Smooth muscle cell of the brain vasculature (primary cell): ENCODE measurements at regions not wholly inside any gene's neighbourhood (a gene's known extent, or its start where the extent isn't known, plus 50 kb on each side); places are given as distances from the start of the nearest gene placed in this dataset.

Experiments used
- DNase-seq: peaks from one replicate; pipeline ENCODE4 v3.0.0-alpha.2; 2012; ENCODE audit warnings: low read depth, low spot score

DNA sequence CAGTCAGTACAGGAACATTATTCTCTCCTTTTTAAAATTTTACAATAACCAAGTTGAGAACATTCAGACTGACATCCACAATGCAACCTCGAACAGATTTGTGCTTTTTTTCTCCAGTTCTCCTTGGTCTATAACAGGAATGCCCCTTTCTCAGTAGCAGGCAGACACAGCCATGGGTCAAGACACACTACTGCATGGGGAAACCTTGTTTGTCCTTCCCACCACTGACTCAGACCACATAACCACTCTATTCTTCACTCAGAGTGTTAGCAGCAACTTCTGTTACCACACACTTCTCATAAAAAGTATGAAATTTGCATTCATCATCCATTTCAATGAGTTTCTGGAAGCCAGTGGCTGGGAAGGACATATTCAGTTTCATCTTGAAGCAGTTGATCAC, 421.7 kb downstream of the ADRA2A start:
- DNase-seq, result no peak

- no peak for DNase-seq
Observed at GRCh38 chr10:111504376-111504775, 427.5 kb downstream of the ADRA2A start.

DNA sequence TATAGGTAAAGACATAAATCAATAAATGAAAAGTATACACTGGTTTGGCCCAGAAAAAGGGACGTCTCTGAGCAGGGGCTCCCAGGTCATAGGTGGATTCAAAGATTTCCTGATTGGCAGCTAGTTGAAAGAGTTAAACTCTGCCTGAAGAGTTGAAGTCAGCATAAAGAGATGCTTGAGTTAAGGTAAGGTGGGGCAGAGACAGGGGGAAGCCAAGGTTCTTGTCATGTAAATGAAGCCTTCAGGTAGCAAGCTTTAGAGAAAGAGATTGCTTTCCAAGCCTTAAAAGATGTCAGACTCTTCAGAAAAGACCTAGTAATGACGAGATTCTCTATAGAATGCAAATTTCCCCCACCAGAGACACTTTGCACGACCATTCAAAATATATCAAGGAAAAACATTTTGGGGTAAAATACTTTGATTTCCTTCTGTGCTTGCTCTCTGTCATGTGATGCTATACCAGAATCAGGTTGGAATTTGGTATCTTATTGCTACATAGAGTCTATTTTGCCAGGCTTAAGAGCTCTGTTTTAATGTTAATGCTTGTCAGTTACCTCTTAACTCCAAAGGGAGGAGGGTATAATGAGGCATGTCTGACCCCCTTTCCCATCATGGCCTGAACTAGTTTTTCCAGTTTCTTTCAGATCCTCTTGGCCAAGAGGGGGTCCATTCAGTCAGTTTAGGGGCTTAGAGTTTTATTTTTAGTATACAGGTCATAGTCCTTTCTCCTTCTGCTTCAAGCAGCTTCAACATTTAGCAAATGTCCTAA, 429.6 kb downstream of the ADRA2A start:
- no peak for DNase-seq

GRCh38 chr10:111511751-111512150, 434.9 kb downstream of the ADRA2A start:
- DNase-seq, result no peak

- DNase-seq, result no peak
Observed at GRCh38 chr10:111515264-111515663, 438.4 kb downstream of the ADRA2A start.

DNA sequence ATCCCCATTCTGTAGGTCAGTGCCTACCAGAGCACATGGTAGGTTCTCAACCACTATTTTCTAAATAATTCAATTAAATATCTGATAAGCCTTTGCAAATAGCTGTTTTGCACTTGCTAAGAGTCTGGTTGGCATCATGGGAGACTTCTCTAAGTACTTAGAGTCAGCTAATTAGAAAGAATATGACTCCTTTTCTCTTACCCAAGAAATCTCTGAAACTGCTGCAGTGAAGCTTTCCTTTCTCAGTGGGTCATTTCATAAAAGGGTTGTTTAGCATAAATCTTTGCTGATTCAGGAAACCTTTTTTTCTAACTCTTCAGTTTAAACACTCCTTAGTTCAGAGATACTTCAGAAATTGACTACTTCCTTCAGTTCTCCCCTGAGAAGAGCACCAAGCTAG, 438.9 kb downstream of the ADRA2A start:
- no peak for DNase-seq

GRCh38 chr10:111516144-111516543, 439.3 kb downstream of the ADRA2A start:
- no peak for DNase-seq

DNA sequence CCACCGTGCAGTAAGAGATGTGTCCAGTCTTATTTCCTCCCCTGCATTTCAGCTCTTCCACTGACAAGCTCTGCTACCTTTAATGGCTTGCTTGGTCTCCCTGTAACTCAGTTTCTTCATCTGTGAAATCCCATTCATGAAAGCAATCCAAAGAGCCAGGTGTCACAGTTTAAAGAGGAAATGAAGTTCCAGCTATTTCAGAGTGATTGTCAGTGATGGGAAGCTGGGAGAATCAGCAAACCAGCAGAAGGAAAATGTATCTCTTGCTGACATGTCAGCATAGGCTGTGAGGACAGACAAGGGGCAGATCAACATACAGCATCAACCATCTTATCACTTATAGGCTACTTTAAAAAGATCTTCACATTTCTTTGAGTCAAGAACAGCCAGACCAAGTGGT, 445.3 kb downstream of the ADRA2A start:
- no peak for DNase-seq

DNA sequence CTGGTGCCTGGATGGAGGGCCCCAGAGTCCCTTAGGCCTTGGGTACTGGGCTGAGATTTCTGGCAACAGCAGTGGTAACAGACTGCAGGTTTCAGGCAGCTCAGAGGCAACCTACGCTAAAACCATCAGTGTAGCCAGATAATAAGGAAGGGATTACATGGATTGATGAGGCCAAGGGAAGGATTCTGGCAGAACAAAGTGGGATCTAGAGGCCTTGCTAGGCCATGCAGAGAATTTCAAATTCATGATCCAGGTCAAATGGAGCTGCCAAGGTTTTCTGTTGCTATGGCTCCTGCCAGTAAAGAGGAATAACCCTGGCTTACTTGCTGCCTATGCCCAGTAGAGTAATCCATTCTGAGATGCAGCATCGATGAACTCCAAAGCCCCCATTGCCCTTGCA, 445.7 kb downstream of the ADRA2A start:
- no peak for DNase-seq

DNA sequence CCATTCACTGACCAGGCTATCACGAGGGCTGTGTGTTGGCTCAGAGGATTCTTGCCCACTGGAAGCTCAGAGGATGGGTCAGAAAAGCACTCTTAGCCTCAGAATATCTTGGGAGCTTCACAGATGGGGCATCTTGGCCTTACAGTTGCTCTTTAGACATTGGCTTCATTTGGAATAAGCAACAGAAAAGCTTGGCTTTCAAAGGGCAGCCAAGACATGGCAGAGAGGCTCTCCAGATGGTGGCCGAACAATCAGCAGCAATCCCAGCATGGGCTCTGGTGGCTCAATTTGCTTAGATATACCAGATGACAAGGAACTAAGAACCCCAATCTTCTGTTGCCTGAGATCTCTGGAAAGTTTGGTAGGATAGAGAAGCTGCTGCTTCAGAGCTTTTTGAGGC, 446.2 kb downstream of the ADRA2A start:
- DNase-seq, result no peak

DNA sequence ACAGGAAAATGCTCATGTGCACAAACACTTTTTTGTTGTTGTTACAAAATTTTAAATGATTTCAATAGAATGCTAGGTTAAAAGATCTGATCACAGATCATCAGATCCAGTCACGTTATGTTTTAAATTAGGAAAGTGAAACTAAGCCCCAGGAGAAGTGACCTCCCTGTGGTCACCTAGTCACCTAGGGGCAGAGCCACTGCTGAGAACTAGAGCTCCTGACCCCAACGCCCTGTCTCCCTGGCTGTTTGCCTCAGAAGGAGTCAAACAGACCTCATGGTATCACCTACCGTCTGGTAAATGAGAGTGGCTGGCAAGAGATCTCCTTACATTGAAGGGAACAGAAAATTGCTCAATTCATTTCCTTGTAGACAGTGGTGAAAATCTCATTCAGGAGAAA, 447.3 kb downstream of the ADRA2A start:
- no peak for DNase-seq

DNA sequence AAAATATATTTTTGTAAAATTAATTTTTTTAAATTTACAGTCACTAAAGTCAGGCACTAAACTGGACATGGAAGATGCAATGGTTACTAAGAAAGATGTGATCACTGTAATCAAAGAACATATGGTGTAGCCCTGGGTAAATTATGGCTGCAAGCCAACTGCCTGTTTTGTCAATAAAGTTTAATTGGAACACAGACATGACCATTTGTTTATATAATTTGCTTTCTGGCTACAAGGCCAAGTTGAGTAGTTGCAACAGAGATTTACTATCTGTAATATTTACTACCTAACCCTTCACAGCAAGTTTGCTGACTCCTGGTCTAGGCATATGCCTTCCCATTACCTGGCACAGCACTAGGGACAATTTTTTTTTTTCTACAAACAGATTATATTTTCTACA, 448.9 kb downstream of the ADRA2A start:
- DNase-seq, result no peak

DNA sequence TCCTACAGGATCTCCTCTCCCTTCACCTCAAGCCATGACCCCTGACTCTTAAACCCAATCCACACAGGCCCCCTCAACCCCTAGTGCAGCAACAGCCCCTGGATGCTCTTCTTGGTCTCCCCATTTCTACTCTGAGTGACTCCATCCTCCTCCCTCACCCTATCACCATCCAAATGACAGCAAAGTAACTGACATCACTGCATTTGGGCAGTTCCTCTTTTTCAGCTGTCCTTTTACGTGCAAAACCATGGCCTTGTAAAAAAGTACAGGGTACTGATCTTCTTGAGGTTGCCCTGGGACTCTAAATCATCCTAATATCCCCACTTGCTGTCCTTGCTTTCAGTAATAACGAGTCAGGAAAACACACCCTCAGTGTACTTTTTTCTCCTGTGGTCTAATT, 454.9 kb downstream of the ADRA2A start:
- no peak for DNase-seq

DNA sequence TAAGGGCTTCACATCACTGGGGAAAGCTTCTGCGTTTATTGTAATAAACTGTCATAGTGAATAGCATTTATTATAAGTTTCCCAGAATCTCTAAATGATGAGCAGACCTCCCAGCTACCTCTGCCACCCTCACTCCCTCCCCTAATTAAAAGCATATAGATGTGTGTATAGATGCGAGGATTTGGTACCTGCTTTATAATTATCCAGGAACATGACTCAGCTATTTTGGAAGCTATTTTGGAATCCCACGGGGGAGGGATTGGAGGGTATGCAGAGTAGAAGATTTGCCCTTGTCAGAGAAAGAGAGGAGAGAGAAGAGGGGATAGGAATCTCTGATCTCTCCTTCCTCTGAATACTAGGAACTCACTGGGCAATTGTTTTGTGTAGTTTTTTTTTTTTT, 455.3 kb downstream of the ADRA2A start:
- DNase-seq, result no peak

GRCh38 chr10:111539246-111539645, 462.4 kb downstream of the ADRA2A start:
- no peak for DNase-seq

DNA sequence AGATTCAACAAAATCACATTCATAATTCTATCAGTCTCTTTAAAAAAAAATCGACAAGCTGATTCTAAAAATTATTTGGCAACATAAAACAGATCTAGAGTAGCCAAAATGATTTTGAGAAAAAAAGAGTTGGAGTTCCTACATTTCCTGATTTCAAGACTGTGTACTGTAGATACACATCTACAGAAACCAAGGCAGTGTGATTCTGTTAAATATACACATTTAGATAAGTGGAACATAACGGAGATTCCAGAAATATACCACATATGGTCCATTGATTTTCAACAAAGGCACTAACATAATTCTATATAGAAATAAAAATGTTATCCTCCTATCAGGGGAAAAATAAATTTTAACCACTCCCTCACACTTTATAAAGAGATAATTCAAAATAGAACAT, 467.0 kb downstream of the ADRA2A start:
- DNase-seq, result no peak

DNA sequence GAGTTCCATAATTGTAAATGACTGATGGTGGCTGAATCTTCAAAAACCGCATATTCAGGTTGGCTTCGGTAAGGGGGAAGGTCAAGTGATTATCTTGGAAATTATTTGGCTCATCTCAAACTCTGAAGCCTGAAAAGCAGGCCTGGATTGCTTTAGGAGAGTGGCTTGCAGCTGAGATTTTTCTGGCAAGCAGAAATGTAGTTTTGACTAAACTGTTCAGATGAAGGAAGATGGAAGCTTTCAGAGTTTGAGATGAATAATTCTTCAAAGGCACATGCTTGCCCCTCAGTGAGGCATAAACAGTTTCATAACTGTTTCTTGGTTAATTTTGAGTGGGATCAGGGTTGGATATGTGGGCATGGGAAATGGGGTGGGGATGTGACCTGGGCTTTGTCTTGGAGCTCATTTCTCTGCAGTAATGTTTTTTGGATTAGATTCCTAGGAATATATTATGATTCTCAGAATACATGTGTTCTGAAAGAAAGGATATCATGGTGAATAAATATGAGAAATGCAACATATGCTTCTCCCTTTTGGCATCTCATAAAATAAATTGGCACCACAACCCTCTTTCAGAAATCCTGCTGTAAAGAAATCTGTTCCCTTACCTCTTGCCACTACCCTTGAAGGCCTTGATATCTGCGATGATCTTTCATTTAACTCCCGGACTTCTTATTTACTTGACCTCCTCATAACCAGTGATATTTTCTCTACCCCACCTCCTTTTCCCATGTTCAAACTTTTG, 469.2 kb downstream of the ADRA2A start:
- DNase-seq, result no peak

- DNase-seq, result no peak
Observed at GRCh38 chr10:111548084-111548726, 471.4 kb downstream of the ADRA2A start.

DNA sequence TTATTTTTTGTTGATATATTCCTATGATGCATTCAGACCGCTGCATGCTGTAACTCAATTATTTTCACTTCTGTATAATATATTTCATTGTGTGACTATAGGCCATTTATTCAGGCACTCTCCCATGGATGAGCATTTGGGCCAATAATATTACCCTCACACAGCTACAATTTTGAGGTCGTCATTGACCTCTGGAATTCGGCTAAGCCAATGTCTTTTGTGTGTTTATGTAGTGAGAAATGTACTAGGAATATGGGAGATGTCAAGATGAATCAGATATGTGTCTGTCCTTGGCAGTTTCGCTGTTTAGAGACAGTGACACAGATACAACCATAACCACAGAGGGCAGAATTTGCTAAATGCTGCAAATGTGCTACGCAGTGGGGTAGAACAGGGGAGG, 474.2 kb downstream of the ADRA2A start:
- no peak for DNase-seq

GRCh38 chr10:111556666-111557065, 479.8 kb downstream of the ADRA2A start:
- no peak for DNase-seq

GRCh38 chr10:111558211-111558610, 481.4 kb downstream of the ADRA2A start:
- no peak for DNase-seq

DNA sequence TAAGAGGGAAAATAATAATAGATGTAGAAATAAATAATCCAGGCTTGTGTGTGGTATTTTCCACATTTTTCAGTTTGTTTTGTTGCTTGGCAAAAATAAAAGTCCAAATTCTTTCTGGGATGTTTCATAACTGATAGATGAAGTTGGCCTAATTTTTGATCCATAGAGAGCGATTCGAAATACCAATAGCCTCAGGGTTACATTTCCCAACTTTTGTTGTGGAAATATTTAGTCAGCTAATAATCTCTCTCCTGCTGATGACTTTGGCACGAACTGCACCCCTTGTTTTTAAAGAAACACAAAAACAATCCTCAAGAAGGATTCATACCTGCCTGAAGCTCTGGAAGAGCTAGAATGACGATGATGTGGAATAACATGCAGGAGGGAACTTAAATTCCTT, 483.2 kb downstream of the ADRA2A start:
- DNase-seq, result no peak

- no peak for DNase-seq
Observed at GRCh38 chr10:111561124-111561523, 484.3 kb downstream of the ADRA2A start.
